ENCODE measurements at regions not wholly inside any gene's neighbourhood (a gene's known extent, or its start where the extent isn't known, plus 50 kb on each side); places are given as distances from the start of the nearest gene placed in this dataset.
"Not testable (repeated sequence)": the region's sequence is repeated elsewhere in the genome, so short reads cannot be mapped to it uniquely, and the experiment has no call there.

- Histone ChIP-seq H3K27ac (ENCODE audit: insufficient read depth, low read length) (no peak overlapping the region), H3K4me2 (ENCODE audit: extremely low read depth, insufficient read depth, low read length) (no peak overlapping the region), H3K4me1 (ENCODE audit: control insufficient read depth, extremely low read depth, insufficient read depth, low read length) (no peaks in the 10 kb centered on the region), H3K79me2 (ENCODE audit: control insufficient read depth, insufficient read depth, low read length) (no peaks in the 10 kb centered on the region), H3K9me3 (ENCODE audit: control insufficient read depth, insufficient read depth, low read depth, low read length) (peaks cover 2% of the 10 kb centered on the region), H3K4me3 (replicated peaks in 1 of 4; ENCODE audit: control extremely low read depth in 1 of 4, insufficient read depth in 1 of 4, low read depth in 3 of 4, low read length in 4 of 4) (no peak overlapping the region), H2AFZ (ENCODE audit: low read length) (no peak overlapping the region), H3K27me3 (ENCODE audit: control insufficient read depth, insufficient read depth, low read length) (no peaks in the 10 kb centered on the region), H4K20me1 (ENCODE audit: control insufficient read depth, extremely low read depth, insufficient read depth, low read length) (no peaks in the 10 kb centered on the region), H3K9ac (ENCODE audit: insufficient read depth, low read length) (no peak overlapping the region), H3K36me3 (ENCODE audit: control insufficient read depth, insufficient read depth, low read length) (no peaks in the 10 kb centered on the region)
- DNase-seq (ENCODE audit: low read depth in 2 of 2): no peak
- TF ChIP-seq EZH2 (IDR thresholded peaks at IDR 0.05; ENCODE audit: low read length, missing control alignments) (no peak), CTCF (conservative IDR thresholded peaks at IDR 0.05 in 1 of 2, IDR thresholded peaks at IDR 0.05 in 1 of 2; ENCODE audit: low read depth in 1 of 2, low read length in 2 of 2) (no peak)
These were observed 92.6 kb downstream of the KIF26A start for GRCh38 chr14:104230946-104231345.

- Histone ChIP-seq H4K20me1 (ENCODE audit: control insufficient read depth, extremely low read depth, insufficient read depth, low read length) (no peaks in the 10 kb centered on the region), H3K4me1 (ENCODE audit: control insufficient read depth, extremely low read depth, insufficient read depth, low read length) (no peaks in the 10 kb centered on the region), H3K4me3 (replicated peaks in 1 of 4; ENCODE audit: control extremely low read depth in 1 of 4, insufficient read depth in 1 of 4, low read depth in 3 of 4, low read length in 4 of 4) (no peak overlapping the region), H3K36me3 (ENCODE audit: control insufficient read depth, insufficient read depth, low read length) (no peaks in the 10 kb centered on the region), H3K4me2 (ENCODE audit: extremely low read depth, insufficient read depth, low read length) (no peak overlapping the region), H3K27me3 (ENCODE audit: control insufficient read depth, insufficient read depth, low read length) (no peaks in the 10 kb centered on the region), H3K27ac (ENCODE audit: insufficient read depth, low read length) (no peak overlapping the region), H2AFZ (ENCODE audit: low read length) (no peak overlapping the region), H3K9me3 (ENCODE audit: control insufficient read depth, insufficient read depth, low read depth, low read length) (peaks cover 2% of the 10 kb centered on the region), H3K9ac (ENCODE audit: insufficient read depth, low read length) (no peak overlapping the region), H3K79me2 (ENCODE audit: control insufficient read depth, insufficient read depth, low read length) (no peaks in the 10 kb centered on the region)
- TF ChIP-seq CTCF (conservative IDR thresholded peaks at IDR 0.05 in 1 of 2, IDR thresholded peaks at IDR 0.05 in 1 of 2; ENCODE audit: low read depth in 1 of 2, low read length in 2 of 2): no peak
- TF ChIP-seq EZH2 (IDR thresholded peaks at IDR 0.05; ENCODE audit: low read length, missing control alignments): no peak
- DNase-seq (ENCODE audit: low read depth in 2 of 2): no peak
These were observed 93.7 kb downstream of the KIF26A start for GRCh38 chr14:104232070-104232484.

GRCh38 chr14:104234007-104234786 is 95.8 kb downstream of the KIF26A start:
- H3K36me3 ChIP-seq (ENCODE audit: control insufficient read depth, insufficient read depth, low read length); H3K4me1 ChIP-seq (ENCODE audit: control insufficient read depth, extremely low read depth, insufficient read depth, low read length); DNase-seq (ENCODE audit: low read depth in 2 of 2); H3K27me3 ChIP-seq (ENCODE audit: control insufficient read depth, insufficient read depth, low read length); H3K4me2 ChIP-seq (ENCODE audit: extremely low read depth, insufficient read depth, low read length); H2AFZ ChIP-seq (ENCODE audit: low read length); H4K20me1 ChIP-seq (ENCODE audit: control insufficient read depth, extremely low read depth, insufficient read depth, low read length); H3K27ac ChIP-seq (ENCODE audit: insufficient read depth, low read length); H3K79me2 ChIP-seq (ENCODE audit: control insufficient read depth, insufficient read depth, low read length); H3K9me3 ChIP-seq (ENCODE audit: control insufficient read depth, insufficient read depth, low read depth, low read length); H3K9ac ChIP-seq (ENCODE audit: insufficient read depth, low read length); H3K4me3 ChIP-seq (replicated peaks in 1 of 4; ENCODE audit: control extremely low read depth in 1 of 4, insufficient read depth in 1 of 4, low read depth in 3 of 4, low read length in 4 of 4): not testable (repeated sequence)
